OCI-LY7 (cell line): ENCODE measurements at regions not wholly inside any gene's neighbourhood (a gene's known extent, or its start where the extent isn't known, plus 50 kb on each side); places are given as distances from the start of the nearest gene placed in this dataset.

ENCODE experiments used
- BruUV-seq: library from RNA; stranded (reverse); fragments of 400-500 nt; replicated peaks from 2 replicates; lab custom pipeline; 2021; lab: Mats Ljungman, UMichigan
- CTCF ChIA-PET: fragments of 300-600 bp; sonication (Branson Sonifier 250); formaldehyde crosslinking; loops from one replicate; lab custom pipeline; 2022; ENCODE audit warnings: antibody characterized with exemption; ENCODE audit not compliant: unreplicated experiment; lab: Charles Lee
- POLR2A ChIA-PET: fragments of 300-600 bp; sonication (Branson Sonifier 250); formaldehyde crosslinking; loops from one replicate; lab custom pipeline; 2022; ENCODE audit warnings: antibody characterized with exemption; lab: Charles Lee
- DNase-seq: peaks from one replicate; pipeline ENCODE4 v3.0.0-alpha.2; 2015; ENCODE audit warnings: low spot score
- H2AFZ ChIP-seq: fragments of 200-600 bp; sonication (generic), shearing (Covaris generic); 2 replicates; pipeline ENCODE4 v1.6.1; 2014; ENCODE audit warnings: mild to moderate bottlenecking, antibody characterized with exemption, low read length, moderate library complexity
- H3K27ac ChIP-seq: fragments of 200-600 bp; sonication (generic); 2 replicates; pipeline ENCODE4 v1.5.1; 2014; ENCODE audit warnings: mixed run types, low read depth, mild to moderate bottlenecking, moderate library complexity, low read length, inconsistent platforms; ENCODE audit not compliant: poor library complexity, severe bottlenecking
- H3K36me3 ChIP-seq: fragments of 200-600 bp; sonication (generic); 2 replicates; pipeline ENCODE4 v1.6.1; 2014; ENCODE audit warnings: mild to moderate bottlenecking, antibody characterized with exemption, low read length, moderate library complexity, mixed read lengths; ENCODE audit not compliant: insufficient read depth
- H3K4me1 ChIP-seq: fragments of 200-600 bp; sonication (generic); 2 replicates; pipeline ENCODE4 v1.5.1; 2014; ENCODE audit warnings: mild to moderate bottlenecking, low read length; ENCODE audit not compliant: insufficient read depth, poor library complexity, severe bottlenecking
- H3K4me2 ChIP-seq: fragments of 200-600 bp; sonication (generic); 2 replicates; pipeline ENCODE4 v1.6.1; 2014; ENCODE audit warnings: mild to moderate bottlenecking, low read length
- H3K4me3 ChIP-seq: fragments of 200-600 bp; sonication (generic); 2 replicates; pipeline ENCODE4 v1.5.1; 2014; ENCODE audit warnings: mild to moderate bottlenecking, low read depth, low read length; ENCODE audit not compliant: poor library complexity, severe bottlenecking
- H3K79me2 ChIP-seq: fragments of 200-600 bp; sonication (generic); 2 replicates; pipeline ENCODE4 v1.6.1; 2016; ENCODE audit warnings: low read depth, mild to moderate bottlenecking, low read length, moderate library complexity, mixed read lengths; ENCODE audit not compliant: insufficient read depth
- H3K9me2 ChIP-seq: fragments of 200-600 bp; sonication (generic); 2 replicates; pipeline ENCODE4 v1.6.1; 2016; ENCODE audit warnings: mild to moderate bottlenecking, low read length, mixed read lengths; ENCODE audit not compliant: insufficient read depth
- H3K9me3 ChIP-seq: fragments of 200-600 bp; sonication (generic); 2 replicates; pipeline ENCODE4 v1.6.1; 2014; ENCODE audit warnings: mild to moderate bottlenecking, mixed run types, low read length, mixed read lengths
- H4K20me1 ChIP-seq: fragments of 200-600 bp; sonication (generic); 2 replicates; pipeline ENCODE4 v1.6.1; 2014; ENCODE audit warnings: mild to moderate bottlenecking, antibody characterized with exemption, low read length, moderate library complexity, mixed read lengths; ENCODE audit not compliant: insufficient read depth
- EZH2phosphoT487 ChIP-seq: fragments of 200-600 bp; sonication (generic); IDR thresholded peaks from 2 replicates; pipeline ENCODE4 v1.6.1; 2018; ENCODE audit warnings: low read depth, borderline replicate concordance, mild to moderate bottlenecking, mixed run types, antibody characterized with exemption, low read length, moderate library complexity, mixed read lengths
- intact Hi-C: fragments of 100-400 bp; cut with micrococcal nuclease; formaldehyde crosslinking; loops from one replicate; pipeline ENCODE4 v1.10.0; 2022; ENCODE audit not compliant: unreplicated experiment
- TF ChIP-seq, protein P1 (sequence below): fragments of 200-600 bp; sonication (generic); conservative IDR thresholded peaks from 2 replicates; pipeline ENCODE4 v1.5.1; 2014; ENCODE audit warnings: mild to moderate bottlenecking, antibody characterized with exemption, low read length, moderate library complexity, mixed read lengths

DNA sequence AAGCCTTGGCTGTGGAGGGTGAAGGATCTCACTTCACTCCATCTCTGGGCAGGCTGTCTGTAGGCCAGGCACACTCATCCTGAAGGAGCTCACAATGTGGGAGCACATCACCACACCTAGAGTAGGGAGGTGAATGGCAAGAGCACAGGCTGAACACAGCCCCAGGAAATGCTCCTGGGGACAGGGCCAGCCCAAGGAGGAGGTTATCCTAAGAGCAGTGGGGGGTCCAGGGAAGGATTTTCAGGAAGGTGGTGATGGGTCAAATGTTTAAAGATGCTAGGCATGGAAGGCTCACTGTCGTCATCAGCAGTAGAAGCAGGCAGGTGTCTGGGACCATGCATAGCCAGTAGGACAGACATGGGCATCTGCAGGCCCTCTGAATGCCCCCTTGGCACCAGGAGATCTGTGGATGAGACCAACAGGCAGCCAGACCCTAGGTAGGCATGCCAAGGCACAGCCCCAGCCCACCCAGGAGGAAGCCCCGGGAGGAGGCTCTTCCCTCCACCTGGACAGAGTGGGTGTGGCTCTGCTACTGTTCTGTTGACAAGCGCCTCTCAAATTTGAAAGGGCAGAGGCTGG, 91.7 kb upstream of the RAB6C start:
- Histone ChIP-seq H3K36me3 (no peaks in the 10 kb centered on the region), H3K4me3 (no peak overlapping the region), H3K4me1 (no peaks in the 10 kb centered on the region), H4K20me1 (no peaks in the 10 kb centered on the region), H3K79me2 (no peaks in the 10 kb centered on the region), H3K9me3 (no peaks in the 10 kb centered on the region), H2AFZ (no peak overlapping the region), H3K4me2 (no peak overlapping the region), H3K27ac (no peak overlapping the region), H3K9me2 (no peaks in the 10 kb centered on the region)
- ChIA-PET CTCF (no interaction called here), POLR2A (no interaction called here)
- BruUV-seq = no TSS peak
- no peak for DNase-seq
- TF ChIP-seq, protein P1, sequence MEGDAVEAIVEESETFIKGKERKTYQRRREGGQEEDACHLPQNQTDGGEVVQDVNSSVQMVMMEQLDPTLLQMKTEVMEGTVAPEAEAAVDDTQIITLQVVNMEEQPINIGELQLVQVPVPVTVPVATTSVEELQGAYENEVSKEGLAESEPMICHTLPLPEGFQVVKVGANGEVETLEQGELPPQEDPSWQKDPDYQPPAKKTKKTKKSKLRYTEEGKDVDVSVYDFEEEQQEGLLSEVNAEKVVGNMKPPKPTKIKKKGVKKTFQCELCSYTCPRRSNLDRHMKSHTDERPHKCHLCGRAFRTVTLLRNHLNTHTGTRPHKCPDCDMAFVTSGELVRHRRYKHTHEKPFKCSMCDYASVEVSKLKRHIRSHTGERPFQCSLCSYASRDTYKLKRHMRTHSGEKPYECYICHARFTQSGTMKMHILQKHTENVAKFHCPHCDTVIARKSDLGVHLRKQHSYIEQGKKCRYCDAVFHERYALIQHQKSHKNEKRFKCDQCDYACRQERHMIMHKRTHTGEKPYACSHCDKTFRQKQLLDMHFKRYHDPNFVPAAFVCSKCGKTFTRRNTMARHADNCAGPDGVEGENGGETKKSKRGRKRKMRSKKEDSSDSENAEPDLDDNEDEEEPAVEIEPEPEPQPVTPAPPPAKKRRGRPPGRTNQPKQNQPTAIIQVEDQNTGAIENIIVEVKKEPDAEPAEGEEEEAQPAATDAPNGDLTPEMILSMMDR = no peak
- TF ChIP-seq EZH2phosphoT487 = no peak
- intact Hi-C loops = no loop called here

DNA sequence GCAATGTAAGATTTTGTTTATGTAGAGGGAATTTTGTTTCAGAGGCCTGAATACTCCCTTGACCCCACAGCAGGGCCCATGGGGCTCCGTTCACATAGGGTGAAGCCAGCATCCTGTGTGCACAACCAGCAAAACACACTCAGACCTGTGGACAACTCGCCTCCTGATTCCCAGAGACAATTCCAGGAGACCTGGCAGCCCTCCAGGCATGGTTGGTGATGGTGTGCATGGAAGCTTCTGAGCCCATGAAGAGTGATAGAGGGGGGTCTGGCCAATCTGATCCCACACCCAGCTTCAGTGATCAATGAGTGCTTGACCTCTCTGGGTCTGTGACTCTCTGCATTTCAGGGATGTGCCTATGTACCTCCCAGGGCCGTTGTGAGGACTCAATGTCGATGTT, 91.0 kb upstream of the RAB6C start:
- ChIA-PET POLR2A (no interaction called here), CTCF (no interaction called here)
- Histone ChIP-seq H3K4me1 (no peaks in the 10 kb centered on the region), H3K9me3 (no peaks in the 10 kb centered on the region), H3K4me2 (no peak overlapping the region), H3K79me2 (no peaks in the 10 kb centered on the region), H3K4me3 (no peak overlapping the region), H3K9me2 (no peaks in the 10 kb centered on the region), H3K27ac (no peak overlapping the region), H2AFZ (no peak overlapping the region), H3K36me3 (no peaks in the 10 kb centered on the region), H4K20me1 (no peaks in the 10 kb centered on the region)
- no peak for TF ChIP-seq EZH2phosphoT487
- TF ChIP-seq, protein P1 = no peak
- no peak for DNase-seq
- intact Hi-C loops = no loop called here
- no TSS peak for BruUV-seq

DNA sequence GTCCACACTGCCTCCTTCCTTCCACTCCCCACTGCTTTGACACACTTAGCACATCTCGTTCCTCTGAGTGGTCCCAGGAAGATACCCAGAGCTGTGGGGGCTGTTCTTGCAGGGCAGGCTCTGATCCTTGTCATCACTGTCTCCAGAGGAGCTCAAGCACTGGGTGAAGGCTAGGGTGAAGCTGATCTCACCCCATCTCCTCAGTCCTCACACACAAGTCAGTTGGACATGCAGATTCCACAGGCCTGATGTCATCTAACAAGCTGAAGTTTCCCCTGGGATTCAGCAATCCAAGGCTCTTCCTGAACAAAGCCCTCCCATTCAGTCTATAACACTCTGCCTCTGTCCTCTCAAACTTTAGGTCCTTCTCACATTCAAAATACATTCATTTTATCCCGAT, 90.6 kb upstream of the RAB6C start:
- Histone ChIP-seq H3K36me3 (no peaks in the 10 kb centered on the region), H3K27ac (no peak overlapping the region), H3K9me3 (no peaks in the 10 kb centered on the region), H3K4me3 (no peak overlapping the region), H3K4me1 (no peaks in the 10 kb centered on the region), H3K4me2 (no peak overlapping the region), H4K20me1 (no peaks in the 10 kb centered on the region), H3K79me2 (no peaks in the 10 kb centered on the region), H2AFZ (no peak overlapping the region), H3K9me2 (no peaks in the 10 kb centered on the region)
- no peak for DNase-seq
- ChIA-PET CTCF (no interaction called here), POLR2A (no interaction called here)
- TF ChIP-seq, protein P1 = no peak
- no peak for TF ChIP-seq EZH2phosphoT487
- intact Hi-C loops = no loop called here
- BruUV-seq = no TSS peak
